Liver (tissue), 7 donors: ENCODE measurements at regions not wholly inside any gene's neighbourhood (a gene's known extent, or its start where the extent isn't known, plus 50 kb on each side); places are given as distances from the start of the nearest gene placed in this dataset.
A peak's percentile ranks its signal among the peaks of the same experiment; 100 is the strongest.

Source experiments
- DNase-seq: peaks from one replicate; pipeline ENCODE4 v3.0.0-alpha.2; 2017; ENCODE audit warnings: low spot score
- H3K27ac ChIP-seq, 2 donors: one replicate each; pipeline ENCODE4 v1.7.0; 2013; ENCODE audit warnings: inconsistent platforms in 2 of 2, low read length in 2 of 2, control low read depth in 1 of 2, low read depth in 1 of 2, mild to moderate bottlenecking in 1 of 2
- H3K27me3 ChIP-seq, 4 donors: one replicate each; pipeline versions ENCODE4 v1.6.1 to v1.7.0; 2013; ENCODE audit warnings: low read length in 3 of 4, inconsistent platforms in 1 of 4, mild to moderate bottlenecking in 1 of 4, moderate library complexity in 1 of 4; ENCODE audit not compliant: control insufficient read depth in 4 of 4, insufficient read depth in 4 of 4
- H3K36me3 ChIP-seq, 4 donors: one replicate each; pipeline versions ENCODE4 v1.6.1 to v1.7.0; 2013; ENCODE audit warnings: low read length in 3 of 4, mild to moderate bottlenecking in 3 of 4, low read depth in 1 of 4, moderate library complexity in 1 of 4; ENCODE audit not compliant: control insufficient read depth in 4 of 4, insufficient read depth in 3 of 4
- H3K4me1 ChIP-seq, 4 donors: one replicate each; pipeline versions ENCODE4 v1.6.1 to v1.7.0; 2013; ENCODE audit warnings: low read length in 3 of 4, mild to moderate bottlenecking in 3 of 4, moderate library complexity in 1 of 4; ENCODE audit not compliant: control insufficient read depth in 4 of 4, insufficient read depth in 4 of 4
- H3K4me3 ChIP-seq, 3 donors: one replicate each; pipeline versions ENCODE4 v1.6.1 to v1.7.0; 2013; ENCODE audit warnings: low read length in 3 of 3, control low read depth in 1 of 3, low read depth in 1 of 3, mild to moderate bottlenecking in 1 of 3
- H3K9ac ChIP-seq, 2 donors: one replicate each; pipeline ENCODE4 v1.7.0; 2013; ENCODE audit warnings: low read length in 2 of 2, mild to moderate bottlenecking in 2 of 2, moderate library complexity in 2 of 2, control low read depth in 1 of 2, low read depth in 1 of 2
- H3K9me3 ChIP-seq, 4 donors: one replicate each; pipeline versions ENCODE4 v1.6.1 to v1.7.0; 2013; ENCODE audit warnings: low read length in 3 of 4; ENCODE audit not compliant: control insufficient read depth in 4 of 4
- EGR1 ChIP-seq, 2 donors: IDR thresholded peaks; 2 replicates each; pipeline ENCODE4 v1.6.1; 2016 to 2018; ENCODE audit warnings: antibody characterized with exemption in 2 of 2, low read depth in 2 of 2
- FOXA2 ChIP-seq: IDR thresholded peaks from 2 replicates; pipeline ENCODE4 v1.6.1; 2016; ENCODE audit warnings: antibody characterized with exemption
- GABPA ChIP-seq, 2 donors: IDR thresholded peaks in 1 of 2; conservative IDR thresholded peaks in 1 of 2; 2 replicates each; pipeline ENCODE4 v1.6.1; 2016; ENCODE audit warnings: antibody characterized with exemption in 2 of 2, mild to moderate bottlenecking in 1 of 2, moderate library complexity in 1 of 2
- HNF4A ChIP-seq, 2 donors: conservative IDR thresholded peaks; 2 replicates each; pipeline ENCODE4 v1.6.1; 2016; ENCODE audit warnings: antibody characterized with exemption in 2 of 2, mild to moderate bottlenecking in 2 of 2
- HNF4G ChIP-seq: IDR thresholded peaks from 2 replicates; pipeline ENCODE4 v1.6.1; 2016; ENCODE audit warnings: antibody characterized with exemption
- JUND ChIP-seq, 2 donors: IDR thresholded peaks; 2 replicates each; pipeline ENCODE4 v1.6.1; 2016; ENCODE audit warnings: antibody characterized with exemption in 2 of 2
- NR2F2 ChIP-seq: IDR thresholded peaks from 2 replicates; pipeline ENCODE4 v1.6.1; 2016; ENCODE audit warnings: antibody characterized with exemption
- RAD21 ChIP-seq, 2 donors: IDR thresholded peaks; 2 replicates each; pipeline ENCODE4 v1.6.1; 2016; ENCODE audit warnings: antibody characterized with exemption in 2 of 2, mild to moderate bottlenecking in 2 of 2
- RXRA ChIP-seq, 2 donors: IDR thresholded peaks; 2 replicates each; pipeline ENCODE4 v1.6.1; 2017 to 2018; ENCODE audit warnings: antibody characterized with exemption in 2 of 2, mild to moderate bottlenecking in 1 of 2
- TAF1 ChIP-seq: conservative IDR thresholded peaks from 2 replicates; pipeline ENCODE4 v1.6.1; 2016; ENCODE audit warnings: antibody characterized with exemption, mild to moderate bottlenecking
- YY1 ChIP-seq: IDR thresholded peaks from 2 replicates; pipeline ENCODE4 v1.6.1; 2016; ENCODE audit warnings: antibody characterized with exemption, mild to moderate bottlenecking
- WGBS: extraction: QIAGEN DNeasy Blood & Tissue Kit; methylation state at CpG from one replicate; pipeline ENCODE4 v1.1.7; 2013; 5-methylcytosine and 5-hydroxymethylcytosine counted together
- TF ChIP-seq, protein P1 (sequence below): IDR thresholded peaks from 2 replicates; pipeline ENCODE4 v1.6.1; 2016; ENCODE audit warnings: antibody characterized with exemption, mild to moderate bottlenecking
- TF ChIP-seq, protein P2 (sequence below): IDR thresholded peaks from 2 replicates; pipeline ENCODE4 v1.6.1; 2016; ENCODE audit warnings: antibody characterized with exemption
- TF ChIP-seq, protein P3 (sequence below): IDR thresholded peaks from 2 replicates; pipeline ENCODE4 v1.6.1; 2016; ENCODE audit warnings: antibody characterized with exemption
- TF ChIP-seq, protein P4 (sequence below): IDR thresholded peaks from 2 replicates; pipeline ENCODE4 v1.6.1; 2016; ENCODE audit warnings: antibody characterized with exemption
- donor health status: healthy.
- donor health status: healthy.
- donor health status: healthy.
- donor health status: healthy.

DNA sequence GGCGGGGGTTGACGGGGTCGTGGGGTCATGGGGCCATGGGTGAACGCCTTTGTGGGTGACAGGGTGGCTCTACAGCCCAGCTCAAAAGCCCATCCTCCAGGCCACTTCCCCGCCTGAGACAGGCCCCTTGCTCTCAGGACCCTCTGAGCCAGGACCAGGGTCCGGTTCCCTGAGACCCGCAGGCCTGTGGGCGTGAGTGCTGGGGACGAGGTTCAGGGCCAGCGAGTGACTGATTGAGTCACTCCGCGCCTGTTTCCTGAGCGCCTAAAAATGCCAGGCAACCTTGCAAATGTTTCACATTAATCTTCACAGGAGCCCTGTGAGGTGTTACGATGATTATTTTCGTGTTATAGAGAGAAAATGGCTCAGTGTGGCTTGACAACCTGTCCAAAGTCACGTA lies 97.8 kb downstream of the ZNF674 start:
- H3K4me3 ChIP-seq, result peak overlapping the region; percentile 65 to 74 (median 73)
- 2% methylated on average over 16 of the region's 16 CpGs for WGBS
- H3K4me1 ChIP-seq, result peaks cover 0 to 13% (median 2%) of the 10 kb centered on the region in 4 donors
- H3K9ac ChIP-seq, result peak overlapping the region; percentile 36 to 90
- peak overlapping the region; percentile 85 to 88 for H3K27ac ChIP-seq
- H3K36me3 ChIP-seq, result peaks cover 0 to 2% (median under 1%) of the 10 kb centered on the region in 4 donors
- DNase-seq, result no peak
- no peaks in the 10 kb centered on the region for H3K27me3 ChIP-seq
- H3K9me3 ChIP-seq, result no peaks in the 10 kb centered on the region
- TF ChIP-seq YY1 (no peak), RAD21 (IDR thresholded peaks at IDR 0.05) (no peak), TAF1 (no peak), JUND (IDR thresholded peaks at IDR 0.05) (no peak), HNF4A (conservative IDR thresholded peaks at IDR 0.05) (no peak)
- TF ChIP-seq, protein P1, sequence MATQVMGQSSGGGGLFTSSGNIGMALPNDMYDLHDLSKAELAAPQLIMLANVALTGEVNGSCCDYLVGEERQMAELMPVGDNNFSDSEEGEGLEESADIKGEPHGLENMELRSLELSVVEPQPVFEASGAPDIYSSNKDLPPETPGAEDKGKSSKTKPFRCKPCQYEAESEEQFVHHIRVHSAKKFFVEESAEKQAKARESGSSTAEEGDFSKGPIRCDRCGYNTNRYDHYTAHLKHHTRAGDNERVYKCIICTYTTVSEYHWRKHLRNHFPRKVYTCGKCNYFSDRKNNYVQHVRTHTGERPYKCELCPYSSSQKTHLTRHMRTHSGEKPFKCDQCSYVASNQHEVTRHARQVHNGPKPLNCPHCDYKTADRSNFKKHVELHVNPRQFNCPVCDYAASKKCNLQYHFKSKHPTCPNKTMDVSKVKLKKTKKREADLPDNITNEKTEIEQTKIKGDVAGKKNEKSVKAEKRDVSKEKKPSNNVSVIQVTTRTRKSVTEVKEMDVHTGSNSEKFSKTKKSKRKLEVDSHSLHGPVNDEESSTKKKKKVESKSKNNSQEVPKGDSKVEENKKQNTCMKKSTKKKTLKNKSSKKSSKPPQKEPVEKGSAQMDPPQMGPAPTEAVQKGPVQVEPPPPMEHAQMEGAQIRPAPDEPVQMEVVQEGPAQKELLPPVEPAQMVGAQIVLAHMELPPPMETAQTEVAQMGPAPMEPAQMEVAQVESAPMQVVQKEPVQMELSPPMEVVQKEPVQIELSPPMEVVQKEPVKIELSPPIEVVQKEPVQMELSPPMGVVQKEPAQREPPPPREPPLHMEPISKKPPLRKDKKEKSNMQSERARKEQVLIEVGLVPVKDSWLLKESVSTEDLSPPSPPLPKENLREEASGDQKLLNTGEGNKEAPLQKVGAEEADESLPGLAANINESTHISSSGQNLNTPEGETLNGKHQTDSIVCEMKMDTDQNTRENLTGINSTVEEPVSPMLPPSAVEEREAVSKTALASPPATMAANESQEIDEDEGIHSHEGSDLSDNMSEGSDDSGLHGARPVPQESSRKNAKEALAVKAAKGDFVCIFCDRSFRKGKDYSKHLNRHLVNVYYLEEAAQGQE, result no peak
- TF ChIP-seq, protein P2, sequence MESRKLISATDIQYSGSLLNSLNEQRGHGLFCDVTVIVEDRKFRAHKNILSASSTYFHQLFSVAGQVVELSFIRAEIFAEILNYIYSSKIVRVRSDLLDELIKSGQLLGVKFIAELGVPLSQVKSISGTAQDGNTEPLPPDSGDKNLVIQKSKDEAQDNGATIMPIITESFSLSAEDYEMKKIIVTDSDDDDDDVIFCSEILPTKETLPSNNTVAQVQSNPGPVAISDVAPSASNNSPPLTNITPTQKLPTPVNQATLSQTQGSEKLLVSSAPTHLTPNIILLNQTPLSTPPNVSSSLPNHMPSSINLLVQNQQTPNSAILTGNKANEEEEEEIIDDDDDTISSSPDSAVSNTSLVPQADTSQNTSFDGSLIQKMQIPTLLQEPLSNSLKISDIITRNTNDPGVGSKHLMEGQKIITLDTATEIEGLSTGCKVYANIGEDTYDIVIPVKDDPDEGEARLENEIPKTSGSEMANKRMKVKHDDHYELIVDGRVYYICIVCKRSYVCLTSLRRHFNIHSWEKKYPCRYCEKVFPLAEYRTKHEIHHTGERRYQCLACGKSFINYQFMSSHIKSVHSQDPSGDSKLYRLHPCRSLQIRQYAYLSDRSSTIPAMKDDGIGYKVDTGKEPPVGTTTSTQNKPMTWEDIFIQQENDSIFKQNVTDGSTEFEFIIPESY, result no peak

DNA sequence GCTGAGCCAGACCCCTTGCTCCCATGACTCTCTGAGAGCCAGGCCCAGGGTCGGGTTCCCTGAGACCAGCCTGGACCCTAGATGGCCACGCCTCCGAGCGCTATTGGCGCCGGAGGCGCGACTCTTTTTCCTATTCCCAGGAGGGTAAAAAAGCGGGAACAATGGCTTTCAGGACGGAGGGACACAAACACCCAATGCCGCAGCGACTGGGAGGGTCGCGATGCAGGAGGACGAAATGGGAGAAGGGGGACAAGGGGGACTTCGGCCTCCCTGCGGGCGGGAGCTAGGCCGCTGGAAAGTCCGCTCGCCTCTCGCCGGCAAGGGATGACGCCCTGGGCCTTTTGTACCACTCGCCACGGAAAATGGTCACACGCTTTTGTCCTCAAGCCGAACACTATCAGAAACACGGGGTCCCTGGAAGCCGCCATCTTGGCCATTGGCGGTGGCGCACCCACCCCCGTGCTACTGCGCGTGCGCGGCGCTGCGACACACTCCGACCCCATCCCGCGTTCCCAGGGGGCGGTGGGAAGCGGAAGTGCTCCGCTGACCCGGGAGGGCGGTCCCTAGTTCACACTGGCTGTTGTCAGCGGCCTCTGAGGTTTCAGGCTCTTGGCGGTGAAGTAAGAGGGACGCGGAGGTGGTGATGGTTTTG lies 98.4 kb downstream of the ZNF674 start:
- peak overlapping the region; percentile 36 to 56 for H3K9ac ChIP-seq
- under 1% methylated on average over 51 of the region's 51 CpGs for WGBS
- TF ChIP-seq NR2F2 (peak; percentile 36), YY1 (peak; percentile 98), HNF4A (conservative IDR thresholded peaks at IDR 0.05) (peak; percentile 15 to 50), RAD21 (IDR thresholded peaks at IDR 0.05) (peak in 1 of 2 donors; percentile 21), RXRA (IDR thresholded peaks at IDR 0.05) (peak; percentile 27 to 28), GABPA (IDR thresholded peaks at IDR 0.05 in 1 of 2, conservative IDR thresholded peaks at IDR 0.05 in 1 of 2) (peak in 1 of 2 donors; percentile 86), EGR1 (IDR thresholded peaks at IDR 0.05; ENCODE audit: low read depth in 2 of 2) (no peak), TAF1 (no peak)
- no peaks in the 10 kb centered on the region for H3K27me3 ChIP-seq
- H3K27ac ChIP-seq, result peak overlapping the region; percentile 85 to 88
- peaks cover 0 to 2% (median under 1%) of the 10 kb centered on the region in 4 donors for H3K36me3 ChIP-seq
- peaks cover 0 to 13% (median 2%) of the 10 kb centered on the region in 4 donors for H3K4me1 ChIP-seq
- peak overlapping the region; percentile 65 to 77 (median 65) for H3K4me3 ChIP-seq
- peak; percentile 79 for DNase-seq
- no peaks in the 10 kb centered on the region for H3K9me3 ChIP-seq

DNA sequence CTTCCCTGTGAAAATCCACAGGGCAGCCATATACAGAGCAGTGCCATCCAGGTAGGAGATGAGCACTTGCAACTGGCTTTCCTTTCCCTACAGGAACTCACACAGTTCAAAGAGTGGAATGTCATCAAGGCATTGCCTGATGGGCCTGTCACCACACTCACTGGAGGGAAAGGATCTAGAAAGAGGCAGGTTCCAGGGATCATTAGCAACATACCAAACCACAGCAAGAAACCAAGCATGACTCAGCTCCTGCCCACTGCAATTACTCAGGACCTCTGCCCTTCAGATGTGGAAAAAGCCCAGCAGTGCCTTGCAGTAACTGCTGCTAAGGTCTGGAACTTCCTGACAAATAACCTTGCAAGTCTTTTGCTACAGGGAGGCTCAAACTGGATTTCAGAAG lies 101.2 kb downstream of the ZNF674 start:
- Histone ChIP-seq H3K4me1 (peaks cover 0 to 13% (median under 1%) of the 10 kb centered on the region in 4 donors), H3K27me3 (no peaks in the 10 kb centered on the region), H3K9me3 (peaks cover 0 to 2% (median 0%) of the 10 kb centered on the region in 4 donors), H3K9ac (no peak overlapping the region), H3K4me3 (no peak overlapping the region), H3K27ac (no peak overlapping the region), H3K36me3 (peaks cover 0 to 2% (median 0%) of the 10 kb centered on the region in 4 donors)
- no peak for DNase-seq
- TF ChIP-seq, protein P2, result no peak
- TF ChIP-seq, protein P3, sequence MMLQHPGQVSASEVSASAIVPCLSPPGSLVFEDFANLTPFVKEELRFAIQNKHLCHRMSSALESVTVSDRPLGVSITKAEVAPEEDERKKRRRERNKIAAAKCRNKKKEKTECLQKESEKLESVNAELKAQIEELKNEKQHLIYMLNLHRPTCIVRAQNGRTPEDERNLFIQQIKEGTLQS, result no peak
- TF ChIP-seq, protein P4, sequence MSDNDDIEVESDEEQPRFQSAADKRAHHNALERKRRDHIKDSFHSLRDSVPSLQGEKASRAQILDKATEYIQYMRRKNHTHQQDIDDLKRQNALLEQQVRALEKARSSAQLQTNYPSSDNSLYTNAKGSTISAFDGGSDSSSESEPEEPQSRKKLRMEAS, result no peak
- TF ChIP-seq GABPA (IDR thresholded peaks at IDR 0.05 in 1 of 2, conservative IDR thresholded peaks at IDR 0.05 in 1 of 2), result no peak
- no peak for TF ChIP-seq RXRA (IDR thresholded peaks at IDR 0.05)
- TF ChIP-seq NR2F2, result no peak
- no peak for TF ChIP-seq EGR1 (IDR thresholded peaks at IDR 0.05; ENCODE audit: low read depth in 2 of 2)
- no peak for TF ChIP-seq JUND (IDR thresholded peaks at IDR 0.05)
- TF ChIP-seq HNF4G, result no peak
- no peak for TF ChIP-seq TAF1
- TF ChIP-seq FOXA2, result no peak
